ENCODE measurements at regions not wholly inside any gene's neighbourhood (a gene's known extent, or its start where the extent isn't known, plus 50 kb on each side); places are given as distances from the start of the nearest gene placed in this dataset.

DNA sequence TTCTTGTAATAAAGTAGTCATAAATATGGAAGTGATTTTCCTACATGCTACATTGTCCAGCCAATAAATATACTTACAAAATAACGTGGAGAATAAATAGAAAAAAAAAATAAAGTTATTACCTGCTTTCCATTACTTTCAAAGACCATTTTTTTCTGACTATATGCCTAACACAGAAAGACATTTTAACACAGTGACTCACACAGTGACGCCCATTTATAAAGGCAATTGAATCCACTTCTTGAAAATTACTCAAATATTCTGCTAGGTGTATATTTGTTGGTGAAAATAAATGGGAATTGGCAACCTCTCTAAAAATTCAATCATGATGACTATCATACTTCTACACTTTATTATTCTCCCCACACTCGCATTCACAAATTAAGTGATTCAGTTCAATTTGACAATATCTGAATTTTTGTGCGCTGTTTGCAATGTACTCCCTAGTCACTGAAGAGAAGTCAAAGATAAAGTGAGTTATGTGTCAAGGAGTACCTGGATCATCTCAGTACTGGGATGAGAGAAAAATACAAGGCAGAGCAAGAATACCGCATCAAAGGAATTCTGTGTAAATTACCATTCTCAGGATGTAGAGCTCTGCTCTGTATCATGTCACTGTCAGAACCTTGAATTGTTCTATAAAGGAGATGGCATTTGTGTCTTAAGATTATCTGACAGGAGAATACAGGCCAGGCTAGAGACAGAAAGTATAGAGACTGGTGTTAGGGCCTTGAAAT, 642.7 kb downstream of the IPMK start:
- Histone ChIP-seq H3K27ac (no peak overlapping the region), H3K4me3 (no peak overlapping the region)
- DNase-seq (ENCODE audit: low spot score) = no peak
- TF ChIP-seq, protein P1, sequence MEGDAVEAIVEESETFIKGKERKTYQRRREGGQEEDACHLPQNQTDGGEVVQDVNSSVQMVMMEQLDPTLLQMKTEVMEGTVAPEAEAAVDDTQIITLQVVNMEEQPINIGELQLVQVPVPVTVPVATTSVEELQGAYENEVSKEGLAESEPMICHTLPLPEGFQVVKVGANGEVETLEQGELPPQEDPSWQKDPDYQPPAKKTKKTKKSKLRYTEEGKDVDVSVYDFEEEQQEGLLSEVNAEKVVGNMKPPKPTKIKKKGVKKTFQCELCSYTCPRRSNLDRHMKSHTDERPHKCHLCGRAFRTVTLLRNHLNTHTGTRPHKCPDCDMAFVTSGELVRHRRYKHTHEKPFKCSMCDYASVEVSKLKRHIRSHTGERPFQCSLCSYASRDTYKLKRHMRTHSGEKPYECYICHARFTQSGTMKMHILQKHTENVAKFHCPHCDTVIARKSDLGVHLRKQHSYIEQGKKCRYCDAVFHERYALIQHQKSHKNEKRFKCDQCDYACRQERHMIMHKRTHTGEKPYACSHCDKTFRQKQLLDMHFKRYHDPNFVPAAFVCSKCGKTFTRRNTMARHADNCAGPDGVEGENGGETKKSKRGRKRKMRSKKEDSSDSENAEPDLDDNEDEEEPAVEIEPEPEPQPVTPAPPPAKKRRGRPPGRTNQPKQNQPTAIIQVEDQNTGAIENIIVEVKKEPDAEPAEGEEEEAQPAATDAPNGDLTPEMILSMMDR (IDR thresholded peaks at IDR 0.05) = no peak

DNA sequence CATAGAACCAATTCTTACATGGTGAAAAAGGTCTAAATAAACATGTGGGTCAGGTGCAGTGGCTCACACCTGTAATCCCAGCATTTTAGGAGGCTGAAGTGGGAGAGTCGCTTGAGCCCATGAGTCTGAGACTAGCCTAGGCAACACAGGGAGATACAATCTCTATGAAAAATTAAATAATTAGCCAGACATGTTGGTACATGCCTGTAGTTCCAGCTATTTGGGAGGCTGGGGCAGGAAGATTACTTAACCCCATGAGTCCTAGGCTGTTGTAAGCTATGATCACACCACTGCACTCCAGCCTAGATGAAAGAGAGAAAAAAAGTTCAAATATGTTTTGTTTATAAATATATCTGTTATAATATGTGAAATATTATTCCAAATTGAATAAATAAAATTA, 643.6 kb downstream of the IPMK start:
- TF ChIP-seq, protein P1 (IDR thresholded peaks at IDR 0.05) = no peak
- DNase-seq (ENCODE audit: low spot score) = no peak
- Histone ChIP-seq H3K4me3 (no peak overlapping the region), H3K27ac (no peak overlapping the region)

DNA sequence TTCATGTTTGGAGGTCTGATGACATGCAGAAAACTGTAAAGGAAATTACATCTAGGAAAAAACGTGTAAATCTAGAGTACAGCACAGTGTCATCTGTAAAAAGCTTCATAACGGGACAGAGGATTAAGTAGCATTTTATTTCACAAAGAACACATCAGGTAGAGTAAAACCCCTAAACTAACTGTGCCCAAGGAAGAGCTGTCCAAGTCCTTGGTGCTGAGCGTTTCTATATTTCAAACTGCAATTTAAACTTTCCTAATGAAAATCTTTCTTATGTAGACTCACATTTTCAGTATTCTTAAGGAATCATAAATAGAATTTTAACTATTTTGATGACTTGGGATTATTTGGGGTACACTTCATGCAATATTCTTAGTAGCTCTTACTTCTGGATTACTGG, 646.2 kb downstream of the IPMK start:
- Histone ChIP-seq H3K27ac (no peak overlapping the region), H3K4me3 (no peak overlapping the region)
- TF ChIP-seq, protein P1 (IDR thresholded peaks at IDR 0.05) = no peak
- no peak for DNase-seq (ENCODE audit: low spot score)

DNA sequence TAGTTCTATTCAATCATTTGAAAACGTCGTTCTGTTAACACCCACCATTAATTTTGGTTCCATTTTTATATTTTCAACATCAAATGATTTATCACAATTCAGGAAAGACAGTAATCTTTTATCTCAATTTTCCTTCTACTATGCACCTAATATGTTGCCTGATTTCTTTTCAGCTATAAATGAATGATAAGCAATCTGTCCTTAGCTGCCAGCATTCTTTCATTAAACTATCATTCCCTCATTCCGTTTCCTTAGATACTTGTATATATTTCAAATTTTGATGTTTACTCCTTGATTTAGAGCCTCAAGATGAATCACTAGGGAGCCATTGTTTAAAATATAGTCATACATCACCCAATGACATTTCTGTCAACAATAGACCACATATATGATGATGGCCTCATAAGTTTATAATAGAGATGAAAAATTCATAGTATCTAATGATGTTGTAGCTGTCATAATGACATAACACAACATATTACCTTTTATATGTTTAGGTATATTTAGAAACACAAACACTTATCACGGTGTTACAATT, 661.7 kb downstream of the IPMK start:
- Histone ChIP-seq H3K4me3 (no peak overlapping the region), H3K27ac (no peak overlapping the region)
- DNase-seq (ENCODE audit: low spot score) = no peak
- TF ChIP-seq, protein P1 (IDR thresholded peaks at IDR 0.05) = no peak

DNA sequence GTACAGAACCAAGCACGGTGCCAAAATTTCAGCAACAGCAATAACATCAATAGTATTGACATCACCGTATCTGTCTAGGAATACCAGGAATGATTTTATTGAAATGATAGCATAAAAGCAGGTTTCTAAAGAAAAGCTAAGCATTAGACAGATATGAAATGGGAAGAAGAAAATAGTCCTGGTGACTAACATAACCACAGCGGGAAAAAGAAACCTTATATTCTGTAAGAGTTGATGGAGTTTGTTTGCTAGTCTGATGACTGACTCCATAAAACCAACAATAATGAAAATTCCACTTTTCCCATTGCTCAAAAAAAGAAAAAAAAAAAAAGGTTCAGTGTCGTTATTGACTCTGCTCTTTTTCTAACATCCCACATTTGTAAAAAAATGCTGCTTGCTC, 668.3 kb downstream of the IPMK start:
- no peak for DNase-seq (ENCODE audit: low spot score)
- no peak overlapping the region for H3K27ac ChIP-seq
- TF ChIP-seq, protein P1 (IDR thresholded peaks at IDR 0.05) = no peak
- no peak overlapping the region for H3K4me3 ChIP-seq

DNA sequence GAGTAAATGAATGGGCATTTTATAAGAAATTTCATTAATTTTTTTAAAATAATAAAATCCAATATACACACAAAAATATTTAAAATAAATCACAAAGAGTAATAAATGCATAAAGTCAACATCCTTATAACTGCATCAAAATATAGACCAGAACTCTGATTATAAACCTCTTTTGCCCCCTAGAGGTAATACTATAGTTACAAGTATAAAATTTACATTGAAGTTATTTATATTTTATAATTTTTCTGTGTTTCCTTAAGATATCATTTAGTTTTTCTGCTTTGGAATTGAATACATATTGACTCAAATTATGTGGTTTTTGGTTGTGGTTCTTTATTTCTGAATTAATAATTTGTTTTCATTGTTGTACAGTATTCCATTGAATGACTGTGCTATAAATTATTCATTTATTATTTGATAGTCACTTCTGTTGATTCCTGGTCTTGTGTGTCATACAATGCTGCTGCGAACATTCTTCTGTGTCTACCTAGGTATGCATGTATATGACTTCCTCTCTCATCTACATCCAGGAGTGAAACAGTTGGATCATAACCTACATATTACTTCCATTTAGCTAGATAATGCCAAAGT, 673.6 kb downstream of the IPMK start:
- TF ChIP-seq, protein P1 (IDR thresholded peaks at IDR 0.05) = no peak
- no peak for DNase-seq (ENCODE audit: low spot score)
- Histone ChIP-seq H3K4me3 (no peak overlapping the region), H3K27ac (no peak overlapping the region)

DNA sequence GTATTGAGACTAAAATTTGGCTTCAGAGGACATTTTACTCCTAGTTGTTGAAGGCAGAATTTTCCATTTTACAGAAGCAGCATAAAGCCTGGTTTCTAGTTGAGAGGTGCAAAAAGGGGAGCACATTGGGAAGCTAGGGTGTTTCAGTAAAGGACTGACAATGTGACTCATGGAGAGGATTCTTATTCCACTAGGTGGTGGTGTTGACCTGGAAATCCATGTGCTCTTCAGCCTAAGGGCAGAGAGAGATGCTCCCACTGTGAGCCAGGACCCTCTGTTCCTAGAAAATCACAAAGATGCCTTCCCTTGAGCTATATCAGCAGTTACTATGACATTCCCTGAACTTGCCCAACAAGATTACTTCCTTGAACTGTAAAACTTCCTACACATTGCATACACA, 687.8 kb downstream of the IPMK start:
- no peak overlapping the region for H3K27ac ChIP-seq
- TF ChIP-seq, protein P1 (IDR thresholded peaks at IDR 0.05) = no peak
- H3K4me3 ChIP-seq = no peak overlapping the region
- DNase-seq (ENCODE audit: low spot score) = no peak

All from coronary artery (tissue), 2 donors.